ENCODE measurements at regions not wholly inside any gene's neighbourhood (a gene's known extent, or its start where the extent isn't known, plus 50 kb on each side); places are given as distances from the start of the nearest gene placed in this dataset.

DNA sequence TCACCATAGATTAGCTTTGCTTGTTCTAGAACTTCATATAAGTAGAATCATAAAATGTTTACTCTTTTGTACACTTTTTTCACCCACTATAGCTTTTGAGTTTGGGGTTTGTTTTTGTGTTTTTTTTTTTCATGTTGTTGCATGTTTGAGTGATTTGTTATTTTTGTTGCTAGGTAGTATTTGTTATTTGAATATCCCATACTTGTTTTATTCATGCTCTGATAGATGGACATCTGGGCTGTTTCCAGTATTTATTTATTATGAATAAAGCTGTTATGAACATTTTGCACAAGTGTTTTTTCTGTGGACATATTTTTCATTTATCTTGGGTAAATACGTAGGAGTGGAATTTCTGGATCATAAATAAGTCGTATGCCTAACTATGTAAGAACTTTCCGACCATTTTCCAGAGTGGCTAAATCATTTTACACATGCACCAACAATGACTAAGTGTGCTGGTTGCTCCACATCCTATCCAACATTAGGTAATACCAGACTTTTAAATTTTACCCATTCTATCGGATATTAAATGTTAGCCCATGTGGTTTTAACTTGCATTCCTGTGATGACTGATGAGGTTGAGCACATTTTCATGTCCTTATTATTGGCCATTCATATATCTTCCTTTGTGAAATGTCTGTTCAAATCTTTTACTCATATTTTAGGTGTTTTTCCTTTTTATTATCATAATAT lies 69.1 kb upstream of the NR4A3 start:
- TF ChIP-seq, protein P1, sequence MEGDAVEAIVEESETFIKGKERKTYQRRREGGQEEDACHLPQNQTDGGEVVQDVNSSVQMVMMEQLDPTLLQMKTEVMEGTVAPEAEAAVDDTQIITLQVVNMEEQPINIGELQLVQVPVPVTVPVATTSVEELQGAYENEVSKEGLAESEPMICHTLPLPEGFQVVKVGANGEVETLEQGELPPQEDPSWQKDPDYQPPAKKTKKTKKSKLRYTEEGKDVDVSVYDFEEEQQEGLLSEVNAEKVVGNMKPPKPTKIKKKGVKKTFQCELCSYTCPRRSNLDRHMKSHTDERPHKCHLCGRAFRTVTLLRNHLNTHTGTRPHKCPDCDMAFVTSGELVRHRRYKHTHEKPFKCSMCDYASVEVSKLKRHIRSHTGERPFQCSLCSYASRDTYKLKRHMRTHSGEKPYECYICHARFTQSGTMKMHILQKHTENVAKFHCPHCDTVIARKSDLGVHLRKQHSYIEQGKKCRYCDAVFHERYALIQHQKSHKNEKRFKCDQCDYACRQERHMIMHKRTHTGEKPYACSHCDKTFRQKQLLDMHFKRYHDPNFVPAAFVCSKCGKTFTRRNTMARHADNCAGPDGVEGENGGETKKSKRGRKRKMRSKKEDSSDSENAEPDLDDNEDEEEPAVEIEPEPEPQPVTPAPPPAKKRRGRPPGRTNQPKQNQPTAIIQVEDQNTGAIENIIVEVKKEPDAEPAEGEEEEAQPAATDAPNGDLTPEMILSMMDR (IDR thresholded peaks at IDR 0.05; ENCODE audit: low read depth, low read length), result no peak
- H3K4me3 ChIP-seq (ENCODE audit: low read depth, low read length), result no peak overlapping the region
- DNase-seq, result no peak
- no peaks in the 10 kb centered on the region for H3K27me3 ChIP-seq
- H3K9me3 ChIP-seq, result no peaks in the 10 kb centered on the region
- no peaks in the 10 kb centered on the region for H3K4me1 ChIP-seq
- no peaks in the 10 kb centered on the region for H3K36me3 ChIP-seq

DNA sequence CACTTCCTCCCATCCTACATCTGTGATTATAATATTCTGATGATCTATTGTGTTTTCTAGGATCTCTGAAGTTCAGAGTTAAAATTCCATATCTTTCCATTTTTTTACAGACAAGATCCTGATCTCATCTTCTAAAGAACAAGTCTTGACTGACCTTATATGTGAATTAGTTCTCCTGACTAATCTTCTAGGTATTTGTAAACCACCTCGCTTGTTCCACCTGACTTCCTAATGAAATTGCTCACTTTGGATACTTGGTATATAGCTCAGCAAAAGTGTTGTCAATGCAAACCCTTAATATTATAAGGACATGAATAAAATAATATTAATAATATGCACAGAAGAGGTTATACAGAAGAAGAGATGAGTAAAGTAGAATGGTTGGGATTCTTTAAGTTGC lies 68.2 kb upstream of the NR4A3 start:
- Histone ChIP-seq H3K36me3 (no peaks in the 10 kb centered on the region), H3K4me3 (ENCODE audit: low read depth, low read length) (no peak overlapping the region), H3K4me1 (no peaks in the 10 kb centered on the region), H3K9me3 (no peaks in the 10 kb centered on the region), H3K27me3 (no peaks in the 10 kb centered on the region)
- no peak for DNase-seq
- TF ChIP-seq, protein P1 (IDR thresholded peaks at IDR 0.05; ENCODE audit: low read depth, low read length), result no peak

DNA sequence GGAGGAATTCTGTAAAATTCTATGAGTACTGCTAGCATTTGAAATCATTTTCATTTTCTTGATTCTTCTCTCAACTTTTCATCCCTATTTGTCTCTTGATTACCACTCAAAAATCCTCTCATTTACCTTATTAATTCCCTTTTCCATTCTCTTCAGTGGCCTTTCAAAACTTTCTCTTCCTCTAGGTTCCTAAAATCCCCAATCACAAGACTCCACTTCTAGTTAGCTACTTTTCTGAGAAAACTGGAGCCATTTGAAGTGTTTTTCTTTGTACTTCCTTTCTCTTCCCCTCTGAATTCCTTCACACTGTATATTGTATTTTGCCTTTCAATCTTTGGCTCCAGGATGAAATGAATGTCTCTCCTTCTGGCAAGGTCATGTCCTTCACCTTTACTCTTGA lies 61.3 kb upstream of the NR4A3 start:
- H3K4me1 ChIP-seq, result no peaks in the 10 kb centered on the region
- H3K4me3 ChIP-seq (ENCODE audit: low read depth, low read length), result no peak overlapping the region
- TF ChIP-seq, protein P1 (IDR thresholded peaks at IDR 0.05; ENCODE audit: low read depth, low read length), result no peak

DNA sequence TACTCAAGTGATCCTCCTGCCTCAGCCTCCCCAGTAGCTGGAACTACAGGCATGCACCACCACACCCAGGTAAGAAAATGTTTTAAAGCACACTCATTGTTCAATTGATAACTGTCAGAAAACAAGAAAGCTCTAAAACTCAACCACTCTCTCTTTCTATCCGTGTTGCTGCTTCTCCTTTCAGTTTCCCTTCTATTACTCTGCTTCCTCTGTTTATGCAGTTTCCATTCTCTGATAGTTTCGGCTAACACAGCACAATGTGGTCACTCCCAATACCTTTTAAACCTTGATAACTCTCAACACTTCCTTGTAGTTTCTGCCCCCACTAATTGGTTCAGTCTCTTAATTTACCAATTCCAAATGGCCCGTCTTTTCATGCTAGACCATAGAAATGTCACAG lies 59.2 kb upstream of the NR4A3 start:
- TF ChIP-seq, protein P1 (IDR thresholded peaks at IDR 0.05; ENCODE audit: low read depth, low read length), result no peak
- Histone ChIP-seq H3K4me1 (no peaks in the 10 kb centered on the region), H3K27me3 (no peaks in the 10 kb centered on the region), H3K36me3 (no peaks in the 10 kb centered on the region), H3K4me3 (ENCODE audit: low read depth, low read length) (no peak overlapping the region), H3K9me3 (no peaks in the 10 kb centered on the region)
- DNase-seq, result no peak

More for the DNA sequence above, 61.3 kb upstream of the NR4A3 start:
- Histone ChIP-seq H3K9me3 (no peaks in the 10 kb centered on the region), H3K27me3 (no peaks in the 10 kb centered on the region), H3K36me3 (no peaks in the 10 kb centered on the region)
- DNase-seq, result no peak

Data from BE2C (cell line).